Neuronal stem cell (in vitro differentiated cells): ENCODE measurements at regions not wholly inside any gene's neighbourhood (a gene's known extent, or its start where the extent isn't known, plus 50 kb on each side); places are given as distances from the start of the nearest gene placed in this dataset.

ENCODE experiments used
- DNase-seq: peaks from one replicate; pipeline ENCODE4 v3.0.0-alpha.2; 2013; ENCODE audit warnings: low spot score
- H2AFZ ChIP-seq: one replicate; pipeline ENCODE4 v1.6.1; 2013; ENCODE audit warnings: mild to moderate bottlenecking, low read length, inconsistent platforms
- H2AK5ac ChIP-seq: 2 replicates; pipeline ENCODE4 v1.6.1; 2013; ENCODE audit warnings: low read depth, mild to moderate bottlenecking, inconsistent platforms, low read length, moderate library complexity, mixed read lengths
- H2BK120ac ChIP-seq: 2 replicates; pipeline ENCODE4 v1.6.1; 2013; ENCODE audit warnings: low read depth, mild to moderate bottlenecking, inconsistent platforms, low read length, moderate library complexity, mixed read lengths
- H2BK12ac ChIP-seq: one replicate; pipeline ENCODE4 v1.6.1; 2013; ENCODE audit warnings: low read length, inconsistent platforms
- H2BK15ac ChIP-seq: 2 replicates; pipeline ENCODE4 v1.6.1; 2013; ENCODE audit warnings: mild to moderate bottlenecking, low read length, inconsistent platforms, mixed read lengths
- H2BK5ac ChIP-seq: one replicate; pipeline ENCODE4 v1.6.1; 2013; ENCODE audit warnings: inconsistent platforms, mild to moderate bottlenecking, low read length, moderate library complexity
- H3K14ac ChIP-seq: one replicate; pipeline ENCODE4 v1.6.1; 2013; ENCODE audit warnings: low read length, inconsistent platforms
- H3K18ac ChIP-seq: 2 replicates; pipeline ENCODE4 v1.6.1; 2013; ENCODE audit warnings: low read length, inconsistent platforms
- H3K23ac ChIP-seq: 2 replicates; pipeline ENCODE4 v1.6.1; 2013; ENCODE audit warnings: low read depth, mild to moderate bottlenecking, mixed read lengths, low read length, inconsistent platforms; ENCODE audit not compliant: poor library complexity
- H3K27ac ChIP-seq: replicated peaks from 3 replicates; pipeline ENCODE4 v1.5.1; 2013; ENCODE audit warnings: low read length, inconsistent platforms
- H3K27me3 ChIP-seq, 3 experiments: 2 replicates each; pipeline ENCODE4 v1.6.1; 2013; ENCODE audit warnings: low read length in 3 of 3, mild to moderate bottlenecking in 2 of 3, inconsistent platforms in 1 of 3, low read depth in 1 of 3, mixed read lengths in 1 of 3, moderate library complexity in 1 of 3; ENCODE audit not compliant: control insufficient read depth in 3 of 3, insufficient read depth in 3 of 3
- H3K36me3 ChIP-seq, 2 donors: replicated peaks in 1 of 2; 2 replicates each; pipeline ENCODE4 v1.6.1; 2013; ENCODE audit warnings: low read length in 2 of 2; ENCODE audit not compliant: control insufficient read depth in 2 of 2, insufficient read depth in 2 of 2
- H3K4ac ChIP-seq: 2 replicates; pipeline ENCODE4 v1.6.1; 2013; ENCODE audit warnings: inconsistent platforms, mild to moderate bottlenecking, low read length, moderate library complexity
- H3K4me1 ChIP-seq, 2 donors: 1 replicate in 1 of 2; 2 replicates in 1 of 2; pipeline ENCODE4 v1.6.1; 2013; ENCODE audit warnings: low read length in 2 of 2, low read depth in 1 of 2; ENCODE audit not compliant: control insufficient read depth in 2 of 2, insufficient read depth in 1 of 2
- H3K4me2 ChIP-seq: one replicate; pipeline ENCODE4 v1.6.1; 2013; ENCODE audit warnings: mild to moderate bottlenecking, low read length, inconsistent platforms; ENCODE audit not compliant: insufficient read depth, poor library complexity, severe bottlenecking
- H3K4me3 ChIP-seq, 2 donors: 2 replicates each; pipeline ENCODE4 v1.5.1; 2013; ENCODE audit warnings: low read length in 2 of 2, mild to moderate bottlenecking in 2 of 2, inconsistent platforms in 1 of 2, moderate library complexity in 1 of 2
- H3K79me1 ChIP-seq: one replicate; pipeline ENCODE4 v1.6.1; 2013; ENCODE audit warnings: low read depth, mild to moderate bottlenecking, inconsistent platforms, low read length, moderate library complexity
- H3K9ac ChIP-seq: one replicate; pipeline ENCODE4 v1.6.1; 2013; ENCODE audit warnings: mild to moderate bottlenecking, low read depth, low read length, inconsistent platforms; ENCODE audit not compliant: poor library complexity
- H3K9me3 ChIP-seq, 2 donors: replicated peaks in 1 of 2; 2 replicates each; pipeline versions ENCODE3 to v1.6.1; 2013; ENCODE audit warnings: low read length in 2 of 2, mild to moderate bottlenecking in 2 of 2, inconsistent platforms in 1 of 2, low read depth in 1 of 2, mixed read lengths in 1 of 2, moderate library complexity in 1 of 2; ENCODE audit not compliant: control insufficient read depth in 2 of 2, insufficient read depth in 1 of 2
- H4K8ac ChIP-seq: one replicate; pipeline ENCODE4 v1.6.1; 2013; ENCODE audit warnings: low read depth, mild to moderate bottlenecking, inconsistent platforms, low read length, moderate library complexity
- H4K91ac ChIP-seq: one replicate; pipeline ENCODE4 v1.6.1; 2013; ENCODE audit warnings: low read length, low read depth, mild to moderate bottlenecking, inconsistent platforms; ENCODE audit not compliant: poor library complexity
- WGBS, 2 donors: extraction: QIAGEN DNeasy Blood & Tissue Kit; methylation state at CpG; one replicate each; pipeline ENCODE4 v1.1.7; 2013; ENCODE audit warnings: missing lambda C conversion rate in 2 of 2, mixed read lengths in 1 of 2; ENCODE audit not compliant: insufficient read length in 2 of 2, insufficient replicate concordance in 1 of 2; ENCODE audit errors: extremely low coverage in 2 of 2; 5-methylcytosine and 5-hydroxymethylcytosine counted together

- no peaks in the 10 kb centered on the region for H3K27me3 ChIP-seq
- no peaks in the 10 kb centered on the region for H3K36me3 ChIP-seq
- H3K18ac ChIP-seq: no peak overlapping the region
- H2BK15ac ChIP-seq: no peak overlapping the region
- H3K9me3 ChIP-seq: no peaks in the 10 kb centered on the region
- no peak for DNase-seq
- WGBS, 2 donors: no CpG with 5 or more reads among the region's 3 CpGs
- H3K14ac ChIP-seq: no peak overlapping the region
- H2BK12ac ChIP-seq: no peak overlapping the region
- no peak overlapping the region for H3K4me2 ChIP-seq
- no peaks in the 10 kb centered on the region for H3K79me1 ChIP-seq
- H4K91ac ChIP-seq: no peak overlapping the region
- H3K23ac ChIP-seq: no peak overlapping the region
- no peak overlapping the region for H3K27ac ChIP-seq
- no peak overlapping the region for H2BK5ac ChIP-seq
- H3K4me3 ChIP-seq: no peak overlapping the region
- H2AFZ ChIP-seq: no peak overlapping the region
- H4K8ac ChIP-seq: no peak overlapping the region
- no peak overlapping the region for H2BK120ac ChIP-seq
- H2AK5ac ChIP-seq: no peak overlapping the region
- H3K9ac ChIP-seq: no peak overlapping the region
- no peak overlapping the region for H3K4ac ChIP-seq
- no peaks in the 10 kb centered on the region for H3K4me1 ChIP-seq
Measured at GRCh38 chr11:26793487-26793886, 71.6 kb upstream of the SLC5A12 start.

GRCh38 chr11:26801601-26802000 is 79.7 kb upstream of the SLC5A12 start:
- Histone ChIP-seq H3K14ac (no peak overlapping the region), H3K4ac (no peak overlapping the region), H2AFZ (no peak overlapping the region), H2BK120ac (no peak overlapping the region), H3K27me3 (no peaks in the 10 kb centered on the region), H3K79me1 (no peaks in the 10 kb centered on the region), H3K18ac (no peak overlapping the region), H3K27ac (no peak overlapping the region), H2BK5ac (no peak overlapping the region), H3K9me3 (no peaks in the 10 kb centered on the region), H3K4me2 (no peak overlapping the region), H3K9ac (no peak overlapping the region), H4K8ac (no peak overlapping the region), H2BK15ac (no peak overlapping the region), H2BK12ac (no peak overlapping the region), H3K23ac (no peak overlapping the region), H3K4me1 (no peaks in the 10 kb centered on the region), H3K4me3 (no peak overlapping the region), H4K91ac (no peak overlapping the region), H2AK5ac (no peak overlapping the region), H3K36me3 (no peaks in the 10 kb centered on the region)
- WGBS, 2 donors: no CpG with 5 or more reads among the region's 1 CpG
- DNase-seq: no peak

GRCh38 chr11:26805001-26805400 is 83.1 kb upstream of the SLC5A12 start:
- Histone ChIP-seq H3K9me3 (no peaks in the 10 kb centered on the region), H2BK12ac (no peak overlapping the region), H3K4me1 (no peaks in the 10 kb centered on the region), H3K4me3 (no peak overlapping the region), H3K27ac (no peak overlapping the region), H3K4me2 (no peak overlapping the region), H4K8ac (no peak overlapping the region), H3K36me3 (no peaks in the 10 kb centered on the region), H3K27me3 (no peaks in the 10 kb centered on the region), H2BK120ac (no peak overlapping the region), H3K23ac (no peak overlapping the region), H3K18ac (no peak overlapping the region), H3K79me1 (no peaks in the 10 kb centered on the region), H2BK15ac (no peak overlapping the region), H3K9ac (no peak overlapping the region), H2AK5ac (no peak overlapping the region), H4K91ac (no peak overlapping the region), H3K4ac (no peak overlapping the region), H3K14ac (no peak overlapping the region), H2BK5ac (no peak overlapping the region), H2AFZ (no peak overlapping the region)
- DNase-seq: no peak

GRCh38 chr11:26806219-26806618 is 84.4 kb upstream of the SLC5A12 start:
- Histone ChIP-seq H3K4me1 (no peaks in the 10 kb centered on the region), H4K8ac (no peak overlapping the region), H3K27me3 (no peaks in the 10 kb centered on the region), H2AFZ (no peak overlapping the region), H3K9me3 (no peaks in the 10 kb centered on the region), H2BK12ac (no peak overlapping the region), H4K91ac (no peak overlapping the region), H2BK15ac (no peak overlapping the region), H3K4me2 (no peak overlapping the region), H3K4ac (no peak overlapping the region), H2BK5ac (no peak overlapping the region), H3K36me3 (no peaks in the 10 kb centered on the region), H3K27ac (no peak overlapping the region), H3K4me3 (no peak overlapping the region), H3K23ac (no peak overlapping the region), H3K18ac (no peak overlapping the region), H3K79me1 (no peaks in the 10 kb centered on the region), H3K9ac (no peak overlapping the region), H2BK120ac (no peak overlapping the region), H3K14ac (no peak overlapping the region), H2AK5ac (no peak overlapping the region)
- DNase-seq: no peak
- WGBS, 2 donors: no CpG with 5 or more reads among the region's 1 CpG
